Fibroblast of skin of back (primary cell): ENCODE measurements at regions not wholly inside any gene's neighbourhood (a gene's known extent, or its start where the extent isn't known, plus 50 kb on each side); places are given as distances from the start of the nearest gene placed in this dataset.

Experiments used
- DNase-seq: peaks from one replicate; pipeline ENCODE4 v3.0.0-alpha.2; 2013

DNA sequence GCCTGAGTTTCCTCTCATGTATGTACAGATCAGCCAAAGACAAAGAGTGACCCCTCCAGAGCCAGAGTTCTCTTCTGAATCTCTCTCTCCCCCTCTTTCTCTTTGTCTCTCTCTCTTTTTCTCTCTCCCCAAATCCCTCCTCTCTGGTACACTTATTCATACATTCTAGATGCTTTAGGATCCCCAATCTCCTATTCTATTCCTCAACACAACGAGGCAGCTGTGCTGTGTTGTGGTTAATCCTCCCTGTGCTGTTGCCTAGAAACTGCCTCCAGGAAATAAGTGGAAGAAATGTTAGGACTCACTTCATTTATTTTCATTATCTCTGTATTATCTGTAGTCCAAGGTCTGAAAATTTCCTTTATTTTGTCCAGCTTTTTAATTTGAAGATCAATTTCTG is 350.5 kb upstream of the OR4E1 start:
- no peak for DNase-seq

DNA sequence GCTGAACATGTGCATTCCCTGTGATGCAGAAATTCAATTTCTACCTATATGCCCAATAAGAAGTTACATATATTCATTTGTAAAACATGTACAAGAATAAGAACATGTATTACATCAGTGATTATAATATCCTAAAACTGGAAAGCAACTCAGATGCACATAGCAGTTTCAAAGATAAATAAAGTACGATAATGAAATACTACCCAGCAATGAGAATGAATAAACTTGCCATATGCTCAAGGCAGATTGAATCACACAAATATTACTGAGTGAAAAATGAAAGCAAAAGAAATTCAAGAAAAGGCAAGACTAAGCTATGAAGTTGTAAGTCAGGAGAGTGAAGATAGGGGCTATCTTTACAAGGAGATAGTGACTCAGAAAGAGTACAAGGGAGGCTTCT is 345.3 kb upstream of the OR4E1 start:
- no peak for DNase-seq

GRCh38 chr14:22012452-22012851 is 338.8 kb upstream of the OR4E1 start:
- no peak for DNase-seq

GRCh38 chr14:22011253-22011642 is 337.6 kb upstream of the OR4E1 start:
- DNase-seq, result no peak

GRCh38 chr14:22010545-22011252 is 337.1 kb upstream of the OR4E1 start:
- no peak for DNase-seq

DNA sequence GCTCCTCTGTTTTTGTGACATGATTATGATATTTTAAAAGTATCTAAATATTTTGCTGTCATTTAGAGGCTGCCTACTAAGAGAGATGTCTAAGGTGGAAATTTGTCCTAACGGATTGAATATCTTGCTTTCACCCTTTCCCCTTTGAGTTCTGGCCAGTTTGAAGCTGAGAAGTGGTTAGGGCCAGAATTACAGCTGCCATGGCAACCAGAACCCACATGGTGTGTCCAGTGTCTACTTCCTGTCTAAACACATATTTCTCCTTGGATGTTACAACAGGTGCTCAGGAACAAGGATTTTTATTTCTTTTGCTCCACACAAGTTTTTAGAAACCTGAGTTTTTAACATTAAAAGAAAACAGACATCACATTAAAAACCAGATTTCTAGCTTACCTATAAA is 335.1 kb upstream of the OR4E1 start:
- DNase-seq, result no peak

- DNase-seq, result no peak
These were observed 334.3 kb upstream of the OR4E1 start for GRCh38 chr14:22007784-22008412.

GRCh38 chr14:22007363-22007762 is 333.7 kb upstream of the OR4E1 start:
- DNase-seq, result no peak

GRCh38 chr14:22003461-22003860 is 329.8 kb upstream of the OR4E1 start:
- DNase-seq, result no peak

GRCh38 chr14:22002860-22003284 is 329.3 kb upstream of the OR4E1 start:
- no peak for DNase-seq

DNA sequence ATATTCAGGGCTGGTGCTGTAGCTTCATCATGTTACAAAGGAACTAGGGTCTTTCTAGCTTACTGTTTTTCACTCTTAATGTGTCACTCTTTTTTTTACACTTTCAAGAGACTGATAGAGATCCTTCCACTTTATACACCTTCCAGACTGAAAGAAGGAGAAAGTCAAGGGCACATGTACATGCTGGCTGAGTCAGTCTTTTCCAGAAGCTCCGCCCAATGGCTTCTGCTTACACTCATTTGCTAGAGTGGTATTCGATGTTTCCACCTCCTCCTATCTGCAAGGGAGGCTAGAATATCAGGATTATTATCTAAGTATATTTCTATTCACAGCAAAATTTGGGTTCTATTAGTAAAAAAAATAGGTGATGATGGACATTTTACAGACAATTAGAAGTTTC is 325.8 kb upstream of the OR4E1 start:
- no peak for DNase-seq

DNA sequence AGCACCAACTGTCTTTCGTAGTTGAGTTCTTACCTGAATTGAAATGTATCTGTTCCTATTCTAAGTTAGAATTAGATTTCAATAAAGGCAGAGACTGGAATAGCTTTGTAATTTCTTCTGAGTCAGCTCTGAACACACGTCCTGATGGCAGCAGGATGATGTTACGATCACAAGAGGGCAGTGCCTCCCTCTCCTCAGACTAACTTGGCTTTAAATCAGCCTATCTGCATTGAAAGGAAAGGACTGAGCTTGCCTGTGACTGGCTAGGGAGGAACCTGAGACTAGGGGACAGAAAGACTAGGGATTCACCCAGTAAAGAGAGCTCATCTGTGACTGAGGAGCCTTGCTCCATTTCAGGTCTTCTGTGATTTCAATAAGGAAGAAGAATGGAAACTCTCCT is 323.7 kb upstream of the OR4E1 start:
- DNase-seq, result no peak

GRCh38 chr14:21995332-21995731 is 321.7 kb upstream of the OR4E1 start:
- no peak for DNase-seq

- no peak for DNase-seq
These were observed 320.2 kb upstream of the OR4E1 start for GRCh38 chr14:21993837-21994236.

- no peak for DNase-seq
These were observed 319.5 kb upstream of the OR4E1 start for GRCh38 chr14:21993070-21993469.

- no peak for DNase-seq
These were observed 317.5 kb upstream of the OR4E1 start for GRCh38 chr14:21991130-21991529.

DNA sequence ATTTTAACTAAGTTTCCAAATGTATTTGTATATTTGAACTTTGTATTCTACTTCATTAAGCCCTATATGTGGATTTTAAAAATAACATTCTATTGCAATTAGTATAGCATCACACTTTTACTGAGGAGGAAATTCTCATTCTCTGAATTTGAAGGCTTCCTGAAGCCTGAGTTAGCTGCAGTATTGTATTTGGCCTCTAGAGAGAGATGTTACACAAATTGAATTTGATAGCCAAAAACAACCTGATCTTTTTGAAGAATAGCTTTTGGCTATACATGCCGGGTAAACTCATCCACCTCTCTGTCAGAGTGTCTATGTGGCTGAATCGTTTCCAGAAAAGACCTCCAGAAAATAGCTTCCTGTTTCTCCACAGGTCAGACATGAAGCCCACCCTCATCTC is 316.5 kb upstream of the OR4E1 start:
- DNase-seq, result no peak

DNA sequence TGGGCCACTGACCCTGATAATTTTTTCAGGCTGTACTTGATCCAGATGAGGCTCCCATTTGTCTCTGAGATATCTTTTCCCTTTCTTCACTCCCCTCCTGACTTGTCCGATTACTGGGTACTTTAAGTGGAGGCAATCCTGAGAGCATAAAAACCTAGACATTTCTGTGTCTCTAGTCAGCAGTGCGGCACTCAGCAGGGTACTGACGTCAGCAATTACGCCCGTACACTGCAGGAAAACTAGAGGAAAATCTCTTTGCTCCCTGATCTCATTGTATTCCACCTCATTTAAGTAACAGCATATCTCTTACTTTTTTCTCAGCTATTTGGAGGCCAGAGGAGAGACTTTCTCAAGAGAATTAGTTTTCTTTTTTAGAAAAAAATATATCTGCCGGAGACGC is 315.5 kb upstream of the OR4E1 start:
- no peak for DNase-seq

DNA sequence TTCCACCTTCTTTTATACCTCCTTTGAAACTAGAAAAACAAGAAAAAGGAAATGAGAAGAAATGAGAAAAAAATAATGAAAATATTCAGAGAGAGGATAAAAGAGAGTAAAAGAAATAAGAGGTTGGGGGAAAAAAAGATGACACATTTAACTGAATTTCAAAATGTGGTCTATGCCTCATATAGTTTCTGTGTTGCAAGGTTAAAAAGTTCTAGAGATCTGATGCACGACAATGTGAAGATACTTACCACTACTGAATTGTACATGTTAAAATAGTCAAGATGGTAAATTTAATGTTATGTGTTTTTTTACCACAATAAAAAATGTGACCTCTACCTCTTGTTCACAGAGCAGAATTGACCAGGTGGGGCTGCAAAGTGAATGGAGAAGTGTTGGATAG is 314.8 kb upstream of the OR4E1 start:
- DNase-seq, result no peak

- DNase-seq, result peak; percentile 13
These were observed 314.3 kb upstream of the OR4E1 start for GRCh38 chr14:21987937-21988336.

- DNase-seq, result no peak
These were observed 311.5 kb upstream of the OR4E1 start for GRCh38 chr14:21985081-21985480.

DNA sequence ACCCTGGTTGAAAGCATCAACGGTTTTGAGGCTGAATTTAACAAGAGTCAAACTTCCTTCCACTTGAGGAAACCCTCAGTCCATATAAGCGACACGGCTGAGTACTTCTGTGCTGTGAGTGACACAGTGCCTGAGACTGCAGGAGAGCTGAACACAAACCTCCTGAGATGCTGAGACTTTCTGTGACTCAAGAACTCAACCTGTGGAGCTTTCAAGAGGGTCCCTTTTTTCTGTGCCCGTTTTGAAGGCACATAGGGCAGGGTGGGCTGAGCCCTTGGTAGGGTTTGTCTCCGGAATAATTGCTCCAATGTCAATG is 305.3 kb upstream of the OR4E1 start:
- DNase-seq, result no peak

- peak; percentile 11 for DNase-seq
These were observed 304.8 kb upstream of the OR4E1 start for GRCh38 chr14:21978184-21978998.

GRCh38 chr14:21974741-21975140 is 301.1 kb upstream of the OR4E1 start:
- DNase-seq, result no peak
